Neural progenitor cell (in vitro differentiated cells): ENCODE measurements at regions not wholly inside any gene's neighbourhood (a gene's known extent, or its start where the extent isn't known, plus 50 kb on each side); places are given as distances from the start of the nearest gene placed in this dataset.

Experiments used
- DNase-seq: peaks from one replicate; pipeline ENCODE4 v3.0.0-alpha.2; 2016; ENCODE audit warnings: low spot score
- H2AFZ ChIP-seq: fragments of 200-600 bp; sonication (generic); replicated peaks from 2 replicates; pipeline ENCODE4 v1.6.1; 2016; ENCODE audit warnings: antibody characterized with exemption
- H3F3A ChIP-seq: fragments of 200-600 bp; sonication (generic); 2 replicates; pipeline ENCODE4 v1.6.1; 2016; ENCODE audit warnings: antibody characterized with exemption, low read depth
- H3K27ac ChIP-seq: fragments of 200-600 bp; sonication (generic); 2 replicates; pipeline ENCODE4 v1.5.1; 2016; ENCODE audit warnings: mild to moderate bottlenecking
- H3K27me3 ChIP-seq: fragments of 200-600 bp; sonication (generic); 2 replicates; pipeline ENCODE4 v1.6.1; 2016; ENCODE audit warnings: mild to moderate bottlenecking, moderate library complexity
- H3K36me3 ChIP-seq: fragments of 200-600 bp; sonication (generic); 2 replicates; pipeline ENCODE4 v1.5.1; 2016
- H3K4me1 ChIP-seq: fragments of 200-600 bp; sonication (generic); 2 replicates; pipeline ENCODE4 v1.6.1; 2016; ENCODE audit warnings: mixed run types
- H3K4me2 ChIP-seq: fragments of 200-600 bp; sonication (generic); 2 replicates; pipeline ENCODE4 v1.6.1; 2016
- H3K4me3 ChIP-seq: fragments of 200-600 bp; sonication (generic); 2 replicates; pipeline ENCODE4 v1.5.1; 2016
- H3K79me2 ChIP-seq: fragments of 200-600 bp; sonication (generic); 2 replicates; pipeline ENCODE4 v1.6.1; 2016; ENCODE audit warnings: low read depth
- H3K9ac ChIP-seq: fragments of 200-600 bp; sonication (generic); 2 replicates; pipeline ENCODE4 v1.6.1; 2016
- H3K9me3 ChIP-seq: fragments of 200-600 bp; sonication (generic); 2 replicates; pipeline ENCODE4 v1.5.1; 2016; ENCODE audit warnings: low read depth
- H4K20me1 ChIP-seq: fragments of 200-600 bp; sonication (generic); 2 replicates; pipeline ENCODE4 v1.6.1; 2016; ENCODE audit warnings: low read depth
- H3K27ac Mint-ChIP-seq: 3 replicates; pipeline ENCODE4 v1.8.0; 2021; ENCODE audit warnings: mixed read lengths
- H3K27me3 Mint-ChIP-seq: 2 replicates; pipeline ENCODE4 v1.8.0; 2022; ENCODE audit warnings: low read depth, mild to moderate bottlenecking, inconsistent platforms, moderate library complexity, mixed read lengths; ENCODE audit not compliant: insufficient read depth
- H3K36me3 Mint-ChIP-seq: 3 replicates; pipeline ENCODE4 v1.8.0; 2021; ENCODE audit warnings: mixed read lengths
- H3K4me1 Mint-ChIP-seq: 3 replicates; pipeline ENCODE4 v1.8.0; 2021; ENCODE audit warnings: mixed read lengths
- H3K4me3 Mint-ChIP-seq: 3 replicates; pipeline ENCODE4 v1.8.0; 2021; ENCODE audit warnings: mild to moderate bottlenecking, moderate library complexity, mixed read lengths
- H3K9me3 Mint-ChIP-seq: 3 replicates; pipeline ENCODE4 v1.8.0; 2020; ENCODE audit warnings: mixed read lengths
- EZH2 ChIP-seq: fragments of 200-600 bp; sonication (generic); IDR thresholded peaks from 2 replicates; pipeline ENCODE4 v1.6.1; 2017; ENCODE audit warnings: antibody characterized with exemption, mild to moderate bottlenecking, moderate library complexity
- EZH2phosphoT487 ChIP-seq: fragments of 200-600 bp; sonication (generic); IDR thresholded peaks from 2 replicates; pipeline ENCODE4 v1.6.1; 2017; ENCODE audit warnings: antibody characterized with exemption
- TF ChIP-seq, protein P1 (sequence below): fragments of 200-600 bp; sonication (generic); IDR thresholded peaks from 2 replicates; pipeline ENCODE4 v1.5.1; 2017; ENCODE audit warnings: antibody characterized with exemption, mild to moderate bottlenecking

DNA sequence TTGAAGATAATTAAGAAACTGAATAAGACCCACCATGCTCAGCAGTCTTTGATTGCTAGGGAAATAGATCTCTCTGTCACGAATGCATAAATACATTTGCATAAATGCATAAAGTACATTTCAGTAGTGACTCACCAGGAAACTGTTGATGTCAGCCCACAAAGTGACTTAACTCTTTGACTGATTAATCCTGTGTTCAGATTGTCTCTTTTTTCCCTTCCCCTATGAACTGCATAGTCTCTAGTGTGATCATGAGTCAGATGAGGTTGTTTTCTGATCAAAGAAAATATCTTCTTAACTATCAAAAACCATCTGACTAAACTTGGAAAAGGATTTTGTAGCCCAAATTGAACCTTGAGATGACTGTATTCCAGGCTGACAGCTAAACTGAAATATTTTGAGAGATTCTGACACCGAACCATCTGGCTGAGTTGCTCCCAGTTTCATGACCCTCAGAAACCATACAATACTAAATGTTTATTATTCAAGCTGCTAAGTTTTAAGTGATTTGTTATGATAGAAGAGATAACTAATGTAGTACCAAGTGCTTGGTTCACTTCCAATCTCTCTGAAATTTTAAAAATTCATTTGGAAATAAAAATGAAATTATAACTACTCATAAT, 1381.5 kb upstream of the AGA start:
- TF ChIP-seq, protein P1, sequence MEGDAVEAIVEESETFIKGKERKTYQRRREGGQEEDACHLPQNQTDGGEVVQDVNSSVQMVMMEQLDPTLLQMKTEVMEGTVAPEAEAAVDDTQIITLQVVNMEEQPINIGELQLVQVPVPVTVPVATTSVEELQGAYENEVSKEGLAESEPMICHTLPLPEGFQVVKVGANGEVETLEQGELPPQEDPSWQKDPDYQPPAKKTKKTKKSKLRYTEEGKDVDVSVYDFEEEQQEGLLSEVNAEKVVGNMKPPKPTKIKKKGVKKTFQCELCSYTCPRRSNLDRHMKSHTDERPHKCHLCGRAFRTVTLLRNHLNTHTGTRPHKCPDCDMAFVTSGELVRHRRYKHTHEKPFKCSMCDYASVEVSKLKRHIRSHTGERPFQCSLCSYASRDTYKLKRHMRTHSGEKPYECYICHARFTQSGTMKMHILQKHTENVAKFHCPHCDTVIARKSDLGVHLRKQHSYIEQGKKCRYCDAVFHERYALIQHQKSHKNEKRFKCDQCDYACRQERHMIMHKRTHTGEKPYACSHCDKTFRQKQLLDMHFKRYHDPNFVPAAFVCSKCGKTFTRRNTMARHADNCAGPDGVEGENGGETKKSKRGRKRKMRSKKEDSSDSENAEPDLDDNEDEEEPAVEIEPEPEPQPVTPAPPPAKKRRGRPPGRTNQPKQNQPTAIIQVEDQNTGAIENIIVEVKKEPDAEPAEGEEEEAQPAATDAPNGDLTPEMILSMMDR, result no peak
- TF ChIP-seq EZH2, result no peak
- no peak for TF ChIP-seq EZH2phosphoT487
- no peak overlapping the region for H3K4me3 ChIP-seq
- peaks cover 3% of the 10 kb centered on the region for H3K27me3 Mint-ChIP-seq
- peaks cover 2% of the 10 kb centered on the region for H3K9me3 Mint-ChIP-seq
- no peaks in the 10 kb centered on the region for H3K4me1 ChIP-seq
- no peak overlapping the region for H3K4me3 Mint-ChIP-seq
- H3K9ac ChIP-seq, result no peak overlapping the region
- H4K20me1 ChIP-seq, result no peaks in the 10 kb centered on the region
- no peak overlapping the region for H2AFZ ChIP-seq
- no peaks in the 10 kb centered on the region for H3K27me3 ChIP-seq
- no peaks in the 10 kb centered on the region for H3F3A ChIP-seq
- no peaks in the 10 kb centered on the region for H3K9me3 ChIP-seq
- no peak overlapping the region for H3K27ac ChIP-seq
- DNase-seq, result no peak
- no peaks in the 10 kb centered on the region for H3K36me3 ChIP-seq
- H3K27ac Mint-ChIP-seq, result no peak overlapping the region
- no peaks in the 10 kb centered on the region for H3K36me3 Mint-ChIP-seq
- H3K4me2 ChIP-seq, result no peak overlapping the region
- no peaks in the 10 kb centered on the region for H3K4me1 Mint-ChIP-seq
- no peaks in the 10 kb centered on the region for H3K79me2 ChIP-seq

DNA sequence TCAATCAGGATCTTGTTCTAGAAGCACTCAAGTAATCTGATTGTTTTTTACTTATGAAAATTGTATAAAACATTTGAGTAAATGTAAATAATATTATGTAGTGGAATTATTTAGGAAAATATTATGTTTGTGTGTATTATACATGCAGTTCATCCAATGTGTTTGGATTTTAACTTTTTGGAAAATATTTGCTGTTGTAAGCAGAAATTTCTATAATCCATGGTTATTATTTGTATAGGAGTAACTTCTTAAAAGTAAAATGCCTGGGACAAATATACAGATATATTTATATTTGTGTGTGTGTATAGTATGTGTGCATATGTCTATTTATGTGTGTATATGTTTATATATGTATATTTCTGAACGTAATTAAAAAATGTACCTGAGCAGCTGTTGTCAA, 1394.6 kb upstream of the AGA start:
- Histone ChIP-seq H3K79me2 (no peaks in the 10 kb centered on the region), H2AFZ (no peak overlapping the region), H3K4me2 (no peak overlapping the region), H3K9ac (no peak overlapping the region), H3K4me1 (no peaks in the 10 kb centered on the region), H3K4me3 (no peak overlapping the region), H3F3A (no peaks in the 10 kb centered on the region), H3K27me3 (no peaks in the 10 kb centered on the region), H3K36me3 (no peaks in the 10 kb centered on the region), H3K27ac (no peak overlapping the region), H3K9me3 (no peaks in the 10 kb centered on the region), H4K20me1 (no peaks in the 10 kb centered on the region)
- peaks cover 2% of the 10 kb centered on the region for H3K27me3 Mint-ChIP-seq
- H3K27ac Mint-ChIP-seq, result no peak overlapping the region
- TF ChIP-seq EZH2 (no peak), EZH2phosphoT487 (no peak)
- TF ChIP-seq, protein P1, result no peak
- no peaks in the 10 kb centered on the region for H3K36me3 Mint-ChIP-seq
- no peaks in the 10 kb centered on the region for H3K9me3 Mint-ChIP-seq
- no peak for DNase-seq
- H3K4me3 Mint-ChIP-seq, result no peak overlapping the region
- no peaks in the 10 kb centered on the region for H3K4me1 Mint-ChIP-seq

DNA sequence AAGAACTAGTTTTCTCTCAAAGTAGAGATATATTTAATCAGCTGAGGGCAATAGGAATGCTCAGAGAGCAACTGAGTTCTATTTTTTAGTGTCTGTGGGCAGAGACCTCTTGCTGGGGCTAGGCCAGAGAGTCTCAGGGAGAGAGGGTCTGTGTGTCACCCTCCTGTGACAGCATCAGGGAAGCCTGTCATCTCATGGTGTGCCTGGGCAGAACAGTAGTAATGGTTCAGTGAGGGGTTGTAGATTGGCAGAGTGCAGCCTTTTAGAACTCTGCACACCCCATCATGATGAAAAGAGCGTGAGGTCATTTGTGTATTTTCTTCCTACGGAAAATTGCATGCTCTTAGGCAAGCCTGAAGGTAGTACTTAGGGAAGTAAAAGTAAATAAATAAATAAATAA, 1396.5 kb upstream of the AGA start:
- no peaks in the 10 kb centered on the region for H3K4me1 ChIP-seq
- Mint-ChIP-seq H3K9me3 (no peaks in the 10 kb centered on the region), H3K27ac (no peak overlapping the region), H3K4me1 (no peaks in the 10 kb centered on the region), H3K27me3 (peaks cover 2% of the 10 kb centered on the region), H3K36me3 (no peaks in the 10 kb centered on the region), H3K4me3 (no peak overlapping the region)
- no peak overlapping the region for H3K27ac ChIP-seq
- no peak overlapping the region for H3K9ac ChIP-seq
- H3K79me2 ChIP-seq, result no peaks in the 10 kb centered on the region
- H3K27me3 ChIP-seq, result no peaks in the 10 kb centered on the region
- H3K9me3 ChIP-seq, result no peaks in the 10 kb centered on the region
- no peaks in the 10 kb centered on the region for H3F3A ChIP-seq
- TF ChIP-seq EZH2phosphoT487, result no peak
- H3K4me2 ChIP-seq, result no peak overlapping the region
- no peak overlapping the region for H3K4me3 ChIP-seq
- H2AFZ ChIP-seq, result no peak overlapping the region
- no peaks in the 10 kb centered on the region for H3K36me3 ChIP-seq
- DNase-seq, result no peak
- H4K20me1 ChIP-seq, result no peaks in the 10 kb centered on the region

DNA sequence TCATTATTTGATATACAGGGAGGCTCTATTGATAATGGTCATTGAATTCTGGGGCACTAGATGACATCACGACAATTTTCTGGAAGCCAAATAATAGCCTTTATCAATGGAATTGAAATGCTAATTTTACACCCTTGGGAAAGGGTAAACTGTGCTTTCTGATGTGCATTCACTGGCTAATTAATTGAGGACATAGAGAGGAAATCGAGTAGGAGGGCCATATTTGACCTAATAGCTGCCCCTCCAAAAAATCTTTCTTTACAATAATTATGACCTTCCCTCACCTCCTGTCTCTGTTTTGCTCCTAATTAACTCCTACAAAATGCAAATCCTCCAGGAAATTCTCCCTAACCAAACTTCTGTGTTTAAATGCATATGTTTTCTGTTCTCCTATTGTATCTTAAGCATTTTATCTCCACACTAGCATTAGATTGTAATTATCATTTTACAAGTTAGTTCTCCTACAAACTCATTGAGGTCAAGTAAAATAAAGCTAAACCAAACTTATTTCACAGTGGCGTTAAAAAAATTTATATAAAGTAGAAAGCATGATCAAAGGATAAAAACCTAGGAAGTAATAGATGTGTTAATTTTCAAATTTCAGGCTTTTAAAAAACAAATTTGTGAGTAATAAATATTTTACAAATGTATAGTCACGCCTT, 1414.0 kb upstream of the AGA start:
- Histone ChIP-seq H3K4me1 (peaks cover 9% of the 10 kb centered on the region), H3K9ac (no peak overlapping the region), H2AFZ (peak overlapping the region; percentile 50), H3K4me3 (no peak overlapping the region), H3F3A (no peaks in the 10 kb centered on the region), H3K27ac (no peak overlapping the region), H3K79me2 (no peaks in the 10 kb centered on the region), H3K36me3 (no peaks in the 10 kb centered on the region), H3K9me3 (no peaks in the 10 kb centered on the region), H3K4me2 (no peak overlapping the region), H4K20me1 (no peaks in the 10 kb centered on the region), H3K27me3 (no peaks in the 10 kb centered on the region)
- no peak overlapping the region for H3K27ac Mint-ChIP-seq
- no peaks in the 10 kb centered on the region for H3K27me3 Mint-ChIP-seq
- H3K36me3 Mint-ChIP-seq, result no peaks in the 10 kb centered on the region
- no peak overlapping the region for H3K4me3 Mint-ChIP-seq
- no peak for DNase-seq
- no peak for TF ChIP-seq EZH2
- TF ChIP-seq EZH2phosphoT487, result no peak
- TF ChIP-seq, protein P1, result no peak
- H3K4me1 Mint-ChIP-seq, result no peaks in the 10 kb centered on the region
- no peaks in the 10 kb centered on the region for H3K9me3 Mint-ChIP-seq
